NCI-H82 (cell line): ENCODE measurements at regions not wholly inside any gene's neighbourhood (a gene's known extent, or its start where the extent isn't known, plus 50 kb on each side); places are given as distances from the start of the nearest gene placed in this dataset.
"Not testable (repeated sequence)": the region's sequence is repeated elsewhere in the genome, so short reads cannot be mapped to it uniquely, and the experiment has no call there.

ENCODE experiments used
- DNase-seq: peaks from one replicate; lab custom pipeline; 2025; lab: John Stamatoyannopoulos, UW

DNA sequence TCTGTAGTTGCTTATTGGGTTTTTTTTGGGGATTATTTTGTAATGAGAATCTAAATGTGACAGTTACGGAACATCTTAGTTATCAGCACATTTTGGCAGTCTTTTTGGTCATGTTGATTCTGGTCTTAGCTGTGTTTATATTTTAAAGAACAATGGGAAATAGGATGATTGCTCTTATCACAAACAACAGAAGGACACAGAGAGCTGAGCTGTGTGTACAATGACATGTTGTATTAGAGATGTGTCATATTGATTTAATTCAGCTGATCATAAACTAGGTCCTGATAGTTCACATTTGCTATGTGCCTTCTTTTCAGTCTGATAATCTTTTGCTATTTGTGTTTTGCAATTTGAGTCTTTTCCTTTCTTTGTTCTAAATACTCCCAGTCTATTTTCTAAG, 781.7 kb downstream of the TRHDE start:
- no peak for DNase-seq

DNA sequence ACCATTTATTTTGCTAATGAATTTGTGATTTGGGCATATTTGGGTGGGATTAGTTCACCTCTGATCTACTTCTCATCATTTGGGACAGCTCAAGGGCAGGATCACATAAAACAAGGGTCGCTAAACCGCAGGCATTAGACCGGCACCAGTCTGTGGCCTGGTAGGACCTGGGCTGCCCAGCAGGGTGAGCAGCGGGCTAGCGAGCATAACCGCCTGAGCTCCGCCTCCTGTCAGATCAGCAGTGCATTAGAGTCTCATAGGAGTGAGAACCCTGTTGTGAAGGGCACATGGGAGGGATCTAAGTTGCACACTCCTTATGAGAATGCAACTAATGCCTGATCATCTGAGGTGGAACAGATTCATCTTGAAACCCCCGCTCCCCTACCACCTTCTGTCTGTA, 785.3 kb downstream of the TRHDE start:
- DNase-seq, result no peak

DNA sequence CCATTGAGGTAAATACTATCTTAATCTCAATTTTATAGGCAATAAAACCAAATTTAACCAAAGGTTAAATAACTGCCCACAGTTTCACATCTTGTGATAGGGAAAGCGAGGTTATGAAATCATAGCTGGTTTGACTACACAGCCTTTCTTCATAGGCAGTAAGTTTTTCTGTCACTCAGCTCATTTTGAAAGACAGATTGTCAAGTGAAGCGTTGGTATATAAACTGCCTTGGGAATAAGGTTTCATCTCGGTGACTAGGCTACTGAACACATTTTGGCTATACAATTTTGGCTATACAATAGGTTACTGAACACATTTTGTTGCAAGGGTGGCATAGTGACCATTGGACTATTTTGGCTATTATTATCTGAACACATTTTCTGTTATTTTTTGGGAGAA, 793.7 kb downstream of the TRHDE start:
- DNase-seq, result no peak

DNA sequence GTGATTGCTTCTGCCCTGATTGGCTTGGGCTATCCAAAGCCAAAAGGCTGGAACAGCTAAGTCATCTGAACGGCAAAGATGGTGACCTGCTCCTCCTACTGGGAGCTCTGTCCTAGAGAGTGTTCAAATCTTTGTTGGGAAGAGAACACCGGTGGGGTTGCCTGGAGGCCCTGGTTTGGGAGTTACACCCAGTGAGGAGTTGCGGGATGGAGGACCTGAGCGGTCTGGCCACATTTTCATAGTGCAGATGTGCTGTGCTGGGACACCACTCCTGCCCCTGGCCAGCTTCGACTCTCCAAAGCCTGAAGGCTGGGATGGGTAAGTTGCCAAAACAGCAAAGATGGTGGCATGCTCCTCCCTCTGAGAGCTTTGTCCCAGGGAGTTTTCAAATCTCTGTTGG, 795.4 kb downstream of the TRHDE start:
- no peak for DNase-seq

DNA sequence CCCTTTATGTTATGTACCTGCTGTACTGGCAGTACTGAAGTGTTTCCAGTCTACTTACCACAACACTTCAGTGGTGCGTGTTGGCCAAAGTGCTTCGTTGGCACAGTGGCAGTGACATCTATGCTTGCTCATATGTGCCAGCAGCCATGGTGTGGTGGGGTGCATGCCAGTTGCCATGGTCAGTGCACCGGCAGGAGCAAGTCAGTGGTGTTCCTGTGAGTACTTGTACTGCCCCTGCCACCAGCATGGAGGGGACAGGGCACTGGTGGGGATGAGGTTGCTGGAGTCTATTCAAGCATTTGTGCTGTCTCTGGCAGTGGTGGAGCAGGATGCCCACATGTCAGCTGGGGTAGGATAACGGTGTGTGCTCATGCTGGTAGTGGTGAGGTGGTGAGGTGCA, 800.0 kb downstream of the TRHDE start:
- DNase-seq, result no peak

DNA sequence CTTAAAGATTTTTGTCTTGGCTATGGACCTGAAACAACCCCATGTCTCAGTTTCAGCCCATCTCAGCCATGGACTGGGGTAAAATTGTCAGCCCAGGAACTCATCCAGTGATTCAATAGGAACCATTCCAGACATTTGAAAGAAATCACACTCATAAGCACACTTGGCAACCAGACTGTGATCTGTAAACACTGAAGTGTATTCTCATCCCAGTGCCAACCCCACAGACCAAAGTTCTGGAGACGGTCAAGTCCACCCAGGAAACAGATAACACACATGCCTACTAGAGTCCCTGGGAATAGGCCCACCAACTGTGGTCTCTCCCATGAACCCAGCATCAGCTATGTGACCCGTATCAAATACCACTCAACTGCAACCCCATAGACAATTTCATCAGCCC, 804.6 kb downstream of the TRHDE start:
- DNase-seq, result no peak

DNA sequence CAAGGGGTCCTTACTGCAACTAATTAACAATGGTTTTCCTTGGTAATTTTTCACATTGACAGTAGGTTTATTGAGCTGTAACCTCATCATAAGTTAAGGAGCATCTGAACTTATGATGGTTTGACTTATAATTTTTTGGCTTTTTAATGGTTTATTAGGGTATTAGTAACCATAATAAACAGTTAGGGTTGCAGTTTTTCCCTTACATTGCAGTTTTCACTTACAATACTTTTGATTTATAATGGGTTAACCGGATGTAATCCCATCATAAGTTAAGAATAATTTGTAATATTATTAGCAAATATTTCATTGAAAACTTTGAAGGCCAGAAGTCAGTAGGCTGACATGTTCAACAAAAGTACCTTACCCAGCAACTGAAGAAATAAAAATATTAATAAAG, 811.6 kb downstream of the TRHDE start:
- no peak for DNase-seq

DNA sequence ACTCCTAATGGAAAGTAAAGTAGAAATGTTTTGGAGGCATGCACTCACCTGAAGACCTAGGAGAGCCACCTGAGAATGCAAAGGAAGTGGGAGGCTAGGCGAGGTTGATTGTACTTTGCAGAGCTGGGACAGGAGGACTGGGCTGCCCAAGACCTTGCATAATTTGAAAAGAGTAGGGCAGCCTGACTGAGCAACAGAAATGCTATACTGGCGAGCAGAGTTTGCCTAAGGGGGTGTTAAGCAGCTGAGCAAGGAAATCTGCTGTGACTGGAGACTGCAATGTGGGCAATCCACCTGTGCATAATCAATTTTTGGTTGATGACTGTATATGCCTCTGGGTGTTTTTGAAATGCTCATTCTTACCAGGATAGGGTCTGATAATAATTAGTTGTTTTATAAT, 834.1 kb downstream of the TRHDE start:
- DNase-seq, result peak; percentile 67

DNA sequence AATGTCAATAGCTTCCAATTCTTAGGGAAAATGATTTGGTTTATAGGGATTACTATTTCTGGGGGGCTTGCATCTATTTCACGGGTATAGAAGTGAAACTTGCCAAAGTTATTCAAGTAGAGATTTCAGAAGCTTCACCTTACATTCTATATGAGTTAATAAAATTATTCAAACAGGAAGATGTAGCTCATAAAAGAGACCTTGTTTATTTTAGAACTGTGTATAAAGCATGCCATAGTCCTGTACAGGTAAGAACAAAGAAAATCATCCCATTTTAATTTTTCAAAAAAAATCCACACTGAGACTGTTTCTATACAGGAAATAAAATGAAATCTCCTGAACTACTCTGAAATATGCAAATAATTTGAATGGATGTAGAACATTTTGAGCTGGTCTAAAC, 834.7 kb downstream of the TRHDE start:
- no peak for DNase-seq

DNA sequence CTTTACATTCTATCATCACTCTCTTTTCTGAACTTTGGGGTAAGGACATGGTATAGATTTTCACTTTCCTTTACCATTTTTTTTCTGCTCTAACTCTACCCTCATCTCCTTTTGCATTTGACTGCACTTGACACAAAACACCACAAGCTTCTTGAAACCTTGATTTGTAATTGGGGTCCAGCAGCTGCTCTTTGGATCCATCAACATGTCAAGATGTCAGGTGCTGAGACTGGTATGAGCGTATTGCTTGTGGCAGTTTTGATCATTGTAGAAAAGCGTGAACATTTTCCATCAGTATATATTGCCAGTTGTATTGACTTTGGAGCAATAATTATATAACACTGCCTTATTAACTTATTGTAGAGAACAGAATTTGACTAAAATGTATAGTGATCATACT, 838.6 kb downstream of the TRHDE start:
- no peak for DNase-seq

DNA sequence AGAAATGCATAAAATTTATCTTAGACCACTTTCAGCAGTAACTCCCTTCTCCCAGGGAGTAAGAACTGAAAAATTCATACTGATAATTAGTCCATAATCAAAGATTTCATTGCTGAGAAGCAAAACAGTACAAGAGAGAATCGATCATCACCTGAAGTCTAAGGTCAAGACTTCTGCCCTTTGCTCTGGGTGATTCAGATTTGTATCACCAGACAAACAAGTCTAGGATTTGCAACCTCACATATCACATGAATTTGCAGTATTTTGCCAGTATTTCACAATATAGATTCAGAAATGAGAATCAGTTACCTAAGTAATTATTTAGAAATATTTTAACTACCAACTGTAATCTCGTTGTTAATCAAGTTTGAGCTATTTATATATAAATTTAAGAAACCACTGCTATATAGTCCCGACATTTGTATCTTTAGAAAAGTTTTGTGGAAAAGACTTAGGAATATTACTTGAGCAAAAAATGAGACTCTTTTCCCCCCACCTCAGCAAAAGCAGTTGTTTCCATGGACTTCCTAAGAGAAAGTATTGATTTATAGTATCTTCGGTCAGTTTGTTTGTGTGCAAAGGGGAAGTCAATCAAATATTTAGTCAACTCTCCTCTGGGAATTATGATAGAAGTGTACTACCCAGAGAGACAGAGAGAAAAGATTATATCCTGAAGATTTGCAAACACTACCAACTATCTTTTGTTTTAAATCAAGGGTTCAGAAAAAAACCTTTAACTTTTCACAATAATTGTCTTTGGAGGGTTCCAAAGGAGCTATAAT, 840.1 kb downstream of the TRHDE start:
- no peak for DNase-seq

DNA sequence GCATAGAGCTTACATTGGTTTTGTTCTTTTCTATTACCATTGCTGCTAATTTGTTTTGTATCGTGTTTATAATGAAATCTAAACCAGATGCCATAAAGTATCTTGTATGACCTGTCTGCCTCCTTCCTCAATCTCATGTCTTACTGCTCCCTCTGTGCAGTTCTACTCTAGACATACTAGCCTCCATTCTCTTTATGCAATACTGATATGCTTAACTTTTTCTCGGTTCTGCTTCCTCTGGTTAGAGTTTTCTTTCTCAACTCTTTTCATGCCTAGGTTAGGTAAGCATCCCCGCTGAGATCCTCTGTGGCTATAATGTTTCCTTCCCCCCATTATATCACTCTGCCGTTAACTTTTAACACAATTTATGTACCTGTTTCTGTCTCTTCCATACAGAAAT, 852.3 kb downstream of the TRHDE start:
- DNase-seq, result no peak

DNA sequence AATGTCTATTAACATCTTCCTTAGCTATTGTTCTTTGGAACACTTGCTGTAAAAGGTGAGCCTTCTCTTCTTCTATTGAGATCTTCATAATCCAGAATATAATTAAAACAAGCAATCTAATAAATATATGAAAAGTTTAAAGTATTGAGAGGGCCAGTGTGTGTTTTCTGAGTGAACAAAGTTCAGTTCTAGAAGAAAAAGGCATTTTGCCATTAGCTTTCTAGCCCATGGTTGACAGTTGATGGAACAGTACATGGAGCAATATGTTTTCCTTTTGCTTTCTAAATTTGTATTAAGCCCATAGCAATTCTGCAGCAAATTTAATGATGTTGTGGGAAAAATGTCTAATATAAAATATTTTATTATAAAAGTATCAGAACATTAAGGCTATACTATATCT, 853.0 kb downstream of the TRHDE start:
- no peak for DNase-seq

DNA sequence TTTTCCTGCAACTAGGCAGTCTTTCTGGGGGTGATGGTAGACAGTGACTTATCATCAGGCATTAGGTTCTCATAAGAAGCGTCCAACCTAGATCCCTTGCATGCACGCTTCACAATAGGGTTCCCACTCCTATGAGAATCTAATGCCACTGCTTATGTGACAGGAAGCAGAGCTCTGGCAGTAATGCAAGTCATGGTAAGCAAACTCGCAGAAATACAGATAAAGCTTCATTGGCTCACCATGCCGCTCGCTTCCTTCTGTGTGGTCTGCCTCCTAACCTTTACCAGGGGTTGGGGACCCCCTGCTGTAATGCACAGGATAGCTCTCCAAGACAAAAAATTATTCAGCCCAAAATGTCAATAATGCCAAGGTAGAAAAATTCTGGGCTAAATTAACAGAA, 864.2 kb downstream of the TRHDE start:
- peak; percentile 4 for DNase-seq

DNA sequence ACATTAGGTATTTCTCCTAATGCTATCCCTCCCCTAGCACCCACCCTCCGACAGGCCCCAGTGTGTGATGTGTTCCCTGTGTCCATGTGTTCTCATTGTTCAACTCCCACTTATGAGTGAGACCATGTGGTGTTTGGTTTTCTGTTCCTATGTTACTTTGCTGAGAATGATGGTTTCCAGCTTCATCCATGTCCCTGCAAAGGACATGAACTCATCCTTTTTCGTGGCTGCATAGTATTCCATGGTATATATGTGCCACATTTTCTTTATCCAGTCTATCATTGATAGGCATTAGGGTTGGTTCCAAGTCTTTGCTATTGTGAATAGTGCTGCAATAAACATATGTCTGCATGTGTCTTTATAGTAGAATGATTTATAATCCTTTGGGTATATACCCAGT, 867.5 kb downstream of the TRHDE start:
- DNase-seq, result not testable (repeated sequence)

DNA sequence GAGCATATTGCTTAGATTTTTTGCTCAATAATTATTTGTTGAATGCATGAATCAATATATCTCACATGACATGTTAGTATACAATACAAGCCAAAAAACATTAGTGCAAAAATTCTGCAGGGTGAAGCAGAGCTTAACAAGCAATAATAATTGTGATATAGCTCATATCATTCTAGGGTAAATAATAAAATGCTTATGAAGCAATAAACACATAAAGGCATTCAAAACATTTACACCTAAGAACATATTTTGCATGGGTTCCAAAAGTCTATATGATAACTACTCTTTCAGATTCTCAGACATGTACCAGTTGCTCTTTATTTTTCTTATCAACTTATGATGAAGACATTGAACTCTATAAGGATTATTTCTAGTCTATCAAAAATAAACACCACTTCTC, 886.2 kb downstream of the TRHDE start:
- no peak for DNase-seq

DNA sequence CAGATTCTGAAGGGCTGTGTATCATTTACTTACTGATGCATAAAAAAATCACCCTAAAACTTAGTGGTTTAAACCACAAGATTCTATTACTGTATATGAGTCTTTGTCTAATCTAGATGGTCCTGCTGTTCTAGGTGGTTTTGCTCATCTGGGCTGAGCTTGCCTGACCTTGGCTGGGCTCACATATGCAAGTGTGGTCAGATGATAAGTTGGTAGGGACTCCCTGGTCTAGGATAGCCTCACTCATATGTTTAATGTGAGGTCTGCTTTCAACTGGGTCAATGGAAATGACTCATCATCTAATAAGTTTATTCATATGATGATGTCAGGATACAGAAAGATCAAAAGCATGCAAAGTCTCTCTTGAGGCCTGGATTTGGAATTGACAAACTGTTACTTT, 887.8 kb downstream of the TRHDE start:
- DNase-seq, result no peak

DNA sequence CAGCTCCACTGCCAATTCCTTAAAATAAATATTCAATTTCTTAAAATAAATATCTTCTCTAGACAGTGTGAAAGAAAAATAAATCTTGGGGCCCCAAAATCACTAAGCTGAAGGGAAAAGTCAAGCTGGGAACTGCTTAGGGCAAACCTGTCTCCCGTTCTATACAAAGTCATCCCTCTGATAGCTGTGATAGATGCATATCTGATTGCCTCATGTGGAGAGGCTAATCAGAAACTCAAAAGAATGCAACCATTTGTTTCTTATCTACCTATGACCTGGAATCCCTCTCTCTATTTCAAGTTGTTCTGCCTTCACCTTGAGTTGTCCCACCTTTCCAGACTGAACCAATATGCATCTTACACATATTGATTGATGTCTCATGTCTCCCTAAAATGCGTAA, 889.8 kb downstream of the TRHDE start:
- DNase-seq, result no peak

DNA sequence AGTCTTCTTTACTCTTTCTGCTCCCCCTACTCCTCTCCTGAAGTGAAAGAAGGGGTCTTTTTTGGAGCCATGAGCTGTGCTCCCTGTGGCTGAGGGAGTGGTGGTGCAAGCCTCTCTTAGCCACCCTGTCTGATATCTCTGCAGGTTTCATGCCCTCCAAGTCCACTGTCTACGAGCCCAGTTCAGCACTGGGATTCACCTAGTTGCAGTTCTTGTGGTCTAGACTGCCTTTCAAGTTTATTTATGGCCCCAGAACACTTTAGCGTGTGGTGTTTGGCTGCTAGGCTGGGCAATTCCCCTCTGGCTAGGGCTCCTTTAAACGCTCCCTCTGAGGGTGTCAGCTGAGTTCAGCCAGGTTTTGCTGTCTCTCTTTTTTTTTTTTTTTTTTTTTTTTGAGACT, 908.6 kb downstream of the TRHDE start:
- DNase-seq, result no peak

DNA sequence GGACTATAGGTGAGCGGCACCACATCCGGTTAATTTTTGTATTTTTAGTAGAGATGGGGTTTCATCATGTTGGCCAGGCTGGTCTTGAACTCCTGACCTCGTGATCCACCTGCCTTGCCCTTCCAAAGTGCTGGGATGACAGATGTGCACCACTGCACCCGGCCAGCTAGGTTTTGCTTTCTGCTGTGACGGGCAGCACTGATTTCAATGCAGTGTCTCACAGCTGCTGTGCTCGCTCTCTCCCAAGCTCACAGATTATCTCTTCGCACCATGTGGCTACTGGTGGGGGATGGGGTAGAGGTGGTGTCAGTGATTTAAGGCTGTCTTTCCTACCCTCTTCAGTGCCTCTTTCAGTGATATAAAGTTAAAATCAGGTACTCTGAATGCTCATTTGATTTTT, 909.1 kb downstream of the TRHDE start:
- peak; percentile 91 for DNase-seq

DNA sequence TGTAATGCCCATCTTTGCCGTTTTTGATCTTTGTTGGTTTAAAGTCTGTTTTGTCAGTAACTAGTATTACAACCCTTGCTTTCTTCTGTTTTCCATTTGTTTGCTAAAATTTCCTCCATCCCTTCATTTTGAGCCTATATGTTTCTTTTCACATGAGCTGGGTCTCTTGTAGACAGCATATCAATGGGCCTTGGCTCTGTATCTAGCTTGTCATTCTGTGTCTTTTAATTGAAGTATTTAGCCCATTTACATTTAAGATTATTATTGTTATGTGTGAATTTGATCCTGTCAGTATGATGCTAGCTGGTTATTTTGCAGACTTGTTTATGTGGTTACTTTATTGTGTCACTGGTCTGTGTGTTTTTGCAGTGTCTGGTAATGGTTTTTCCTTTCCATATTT, 913.2 kb downstream of the TRHDE start:
- DNase-seq, result no peak

DNA sequence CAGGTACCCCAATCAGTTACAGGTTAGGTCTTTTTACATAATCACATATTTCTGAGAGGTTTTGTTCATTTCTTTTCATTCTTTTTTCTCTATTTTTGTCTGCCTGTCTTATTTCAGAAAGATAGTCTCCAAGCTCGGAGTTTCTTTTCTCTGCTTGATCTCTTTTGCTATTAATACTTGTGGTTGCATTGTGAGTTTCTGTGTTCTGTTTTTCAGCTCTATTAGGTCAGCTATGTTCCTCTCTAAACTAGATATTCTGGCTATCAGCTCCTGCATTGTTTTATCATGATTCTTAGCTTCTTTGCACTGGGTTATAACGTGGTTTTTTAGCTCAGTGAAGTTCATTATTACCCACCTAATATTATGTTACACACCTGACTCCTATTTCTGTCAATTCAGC, 914.1 kb downstream of the TRHDE start:
- no peak for DNase-seq

DNA sequence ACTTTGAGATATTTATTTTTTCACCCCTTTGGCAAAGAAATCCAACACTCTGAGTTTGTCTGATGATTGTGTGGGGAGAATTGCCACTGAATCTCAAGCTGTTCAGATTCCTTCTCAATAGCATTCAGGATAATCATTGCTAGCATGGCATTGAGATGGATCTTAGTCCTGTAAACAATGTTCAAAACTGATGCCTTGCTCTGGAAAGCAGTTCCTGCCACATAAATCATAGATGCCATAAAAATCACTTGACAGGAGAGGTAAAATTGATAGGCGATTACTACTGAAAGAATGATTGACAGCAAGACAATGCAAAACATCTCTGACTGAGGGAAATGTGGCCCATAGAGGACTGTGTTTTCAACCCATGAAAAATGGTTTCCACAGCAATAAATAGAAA, 915.6 kb downstream of the TRHDE start:
- DNase-seq, result no peak

DNA sequence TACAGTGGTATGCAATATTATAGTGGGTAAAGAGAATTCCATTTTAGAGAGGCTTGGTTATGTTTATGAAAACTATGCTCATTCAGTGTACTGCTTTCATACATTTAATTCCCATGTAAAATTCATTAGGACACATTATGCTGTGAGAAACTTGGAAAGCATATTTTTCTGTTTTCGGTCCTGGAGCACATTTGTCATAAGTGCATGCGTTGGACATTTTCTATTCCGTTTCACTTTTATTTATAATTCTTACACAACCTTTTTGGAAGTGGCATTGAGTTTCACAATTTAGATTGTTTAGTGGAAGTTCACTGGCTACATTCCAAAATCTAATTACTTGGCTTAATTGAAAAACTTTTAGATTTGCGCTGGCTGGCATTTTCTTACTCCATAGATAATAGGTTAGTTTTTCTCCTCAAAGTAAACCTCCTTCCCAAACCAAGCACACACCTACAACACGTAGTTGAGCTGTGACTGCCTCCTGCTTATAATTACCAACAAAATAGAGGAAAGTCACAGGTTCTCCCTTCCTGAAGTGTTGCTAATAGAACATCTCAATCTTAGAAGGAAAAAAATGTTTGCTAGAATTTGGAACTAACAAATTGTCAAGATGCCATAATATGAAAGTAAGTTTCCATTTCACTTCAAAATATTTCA, 938.5 kb downstream of the TRHDE start:
- no peak for DNase-seq
